ENCODE measurements at regions not wholly inside any gene's neighbourhood (a gene's known extent, or its start where the extent isn't known, plus 50 kb on each side); places are given as distances from the start of the nearest gene placed in this dataset.

DNA sequence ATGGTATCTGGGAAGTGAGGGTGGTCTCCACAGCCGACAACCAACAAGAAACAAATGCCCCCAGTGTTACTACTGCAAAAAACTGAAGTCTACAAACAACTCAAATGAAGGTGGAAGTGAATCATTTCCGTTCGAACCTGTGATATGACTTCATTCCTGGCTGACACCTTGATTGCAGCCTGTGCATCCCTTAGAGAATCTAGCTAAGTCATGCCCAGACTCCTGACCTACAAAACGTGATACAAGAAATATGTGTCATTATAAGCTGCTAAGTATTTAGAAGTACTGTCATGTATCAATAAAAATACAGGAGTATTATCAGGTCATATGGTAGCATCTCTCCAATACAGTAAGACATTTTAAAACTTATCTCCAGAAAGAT is 959.7 kb upstream of the LCORL start:
- no peaks in the 10 kb centered on the region for H3K9me3 ChIP-seq
- WGBS, 2 donors, result 88 to 90% methylated on average over 4 of the region's 4 CpGs
- intact Hi-C loops (cut with DNase I), result no loop called here
- no peaks in the 10 kb centered on the region for H3K27me3 ChIP-seq
- TF ChIP-seq EP300 (IDR thresholded peaks at IDR 0.05) (no peak), POLR2A (IDR thresholded peaks at IDR 0.05) (no peak), POLR2AphosphoS5 (IDR thresholded peaks at IDR 0.05) (no peak)
- TF ChIP-seq, protein P1, sequence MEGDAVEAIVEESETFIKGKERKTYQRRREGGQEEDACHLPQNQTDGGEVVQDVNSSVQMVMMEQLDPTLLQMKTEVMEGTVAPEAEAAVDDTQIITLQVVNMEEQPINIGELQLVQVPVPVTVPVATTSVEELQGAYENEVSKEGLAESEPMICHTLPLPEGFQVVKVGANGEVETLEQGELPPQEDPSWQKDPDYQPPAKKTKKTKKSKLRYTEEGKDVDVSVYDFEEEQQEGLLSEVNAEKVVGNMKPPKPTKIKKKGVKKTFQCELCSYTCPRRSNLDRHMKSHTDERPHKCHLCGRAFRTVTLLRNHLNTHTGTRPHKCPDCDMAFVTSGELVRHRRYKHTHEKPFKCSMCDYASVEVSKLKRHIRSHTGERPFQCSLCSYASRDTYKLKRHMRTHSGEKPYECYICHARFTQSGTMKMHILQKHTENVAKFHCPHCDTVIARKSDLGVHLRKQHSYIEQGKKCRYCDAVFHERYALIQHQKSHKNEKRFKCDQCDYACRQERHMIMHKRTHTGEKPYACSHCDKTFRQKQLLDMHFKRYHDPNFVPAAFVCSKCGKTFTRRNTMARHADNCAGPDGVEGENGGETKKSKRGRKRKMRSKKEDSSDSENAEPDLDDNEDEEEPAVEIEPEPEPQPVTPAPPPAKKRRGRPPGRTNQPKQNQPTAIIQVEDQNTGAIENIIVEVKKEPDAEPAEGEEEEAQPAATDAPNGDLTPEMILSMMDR (IDR thresholded peaks at IDR 0.05), result no peak
- H3K27ac ChIP-seq, result no peak overlapping the region
- H3K36me3 ChIP-seq, result no peaks in the 10 kb centered on the region
- no peaks in the 10 kb centered on the region for H3K4me1 ChIP-seq
- no peak for DNase-seq
- H3K4me3 ChIP-seq, result no peak overlapping the region

DNA sequence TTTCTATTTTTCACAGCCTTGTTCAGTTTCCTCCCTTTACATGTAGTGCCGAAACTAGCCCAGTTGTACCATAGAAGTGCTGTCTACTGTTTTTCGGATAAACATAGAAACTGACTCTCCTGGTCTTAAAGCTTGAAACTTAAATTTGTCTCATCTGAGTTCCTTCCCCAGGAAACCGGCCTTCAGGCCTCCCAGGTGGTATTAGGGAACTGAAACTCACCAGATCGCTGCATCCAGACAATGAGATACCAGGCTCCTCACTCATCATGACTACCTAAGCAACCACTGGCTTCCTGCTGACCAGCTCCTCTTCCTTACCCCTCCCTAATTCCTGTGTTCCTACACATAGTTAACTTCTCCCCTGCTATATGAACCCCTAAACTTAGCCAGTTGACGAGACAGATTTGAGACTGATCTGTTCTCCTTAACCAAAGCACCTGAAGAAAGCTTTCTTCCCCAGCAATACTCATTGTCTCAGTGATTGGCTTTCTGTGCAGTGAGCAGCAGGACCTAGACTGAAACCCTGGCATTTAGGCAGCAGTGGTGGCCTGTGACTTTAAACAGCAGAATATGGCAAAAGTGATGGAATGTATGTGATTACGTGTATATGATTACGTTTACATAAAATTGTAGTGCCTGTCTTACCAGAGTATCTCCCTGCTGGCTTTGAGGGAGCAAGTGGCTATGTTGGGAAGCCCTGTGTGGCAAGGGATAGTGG is 959.1 kb upstream of the LCORL start:
- TF ChIP-seq, protein P1 (IDR thresholded peaks at IDR 0.05), result no peak
- TF ChIP-seq EP300 (IDR thresholded peaks at IDR 0.05) (no peak), POLR2AphosphoS5 (IDR thresholded peaks at IDR 0.05) (no peak), POLR2A (IDR thresholded peaks at IDR 0.05) (no peak)
- intact Hi-C loops (cut with DNase I), result no loop called here
- no peak for DNase-seq
- Histone ChIP-seq H3K27me3 (no peaks in the 10 kb centered on the region), H3K36me3 (no peaks in the 10 kb centered on the region), H3K4me1 (no peaks in the 10 kb centered on the region), H3K9me3 (no peaks in the 10 kb centered on the region), H3K27ac (no peak overlapping the region), H3K4me3 (no peak overlapping the region)
- 77 to 91% methylated on average over 7 of the region's 7 CpGs for WGBS, 2 donors

DNA sequence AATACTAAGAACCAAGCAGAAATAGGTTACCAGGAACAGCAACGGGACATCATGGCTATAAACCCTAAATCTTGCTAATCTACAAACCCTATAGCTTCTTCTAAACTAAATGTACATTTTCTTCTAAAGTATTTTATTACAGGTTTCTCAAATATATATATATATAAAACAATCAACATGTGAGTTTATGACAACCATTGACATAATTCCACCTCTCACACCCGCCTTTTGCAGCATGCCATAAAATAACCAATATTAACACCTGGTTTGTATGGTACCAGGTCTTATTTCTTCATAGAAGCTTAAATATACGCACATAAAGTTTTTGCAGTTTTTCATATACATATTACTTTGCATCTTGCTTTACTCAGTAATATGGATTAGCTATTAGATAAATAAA is 955.3 kb upstream of the LCORL start:
- 21 to 66% methylated on average over 3 of the region's 3 CpGs for WGBS, 2 donors

DNA sequence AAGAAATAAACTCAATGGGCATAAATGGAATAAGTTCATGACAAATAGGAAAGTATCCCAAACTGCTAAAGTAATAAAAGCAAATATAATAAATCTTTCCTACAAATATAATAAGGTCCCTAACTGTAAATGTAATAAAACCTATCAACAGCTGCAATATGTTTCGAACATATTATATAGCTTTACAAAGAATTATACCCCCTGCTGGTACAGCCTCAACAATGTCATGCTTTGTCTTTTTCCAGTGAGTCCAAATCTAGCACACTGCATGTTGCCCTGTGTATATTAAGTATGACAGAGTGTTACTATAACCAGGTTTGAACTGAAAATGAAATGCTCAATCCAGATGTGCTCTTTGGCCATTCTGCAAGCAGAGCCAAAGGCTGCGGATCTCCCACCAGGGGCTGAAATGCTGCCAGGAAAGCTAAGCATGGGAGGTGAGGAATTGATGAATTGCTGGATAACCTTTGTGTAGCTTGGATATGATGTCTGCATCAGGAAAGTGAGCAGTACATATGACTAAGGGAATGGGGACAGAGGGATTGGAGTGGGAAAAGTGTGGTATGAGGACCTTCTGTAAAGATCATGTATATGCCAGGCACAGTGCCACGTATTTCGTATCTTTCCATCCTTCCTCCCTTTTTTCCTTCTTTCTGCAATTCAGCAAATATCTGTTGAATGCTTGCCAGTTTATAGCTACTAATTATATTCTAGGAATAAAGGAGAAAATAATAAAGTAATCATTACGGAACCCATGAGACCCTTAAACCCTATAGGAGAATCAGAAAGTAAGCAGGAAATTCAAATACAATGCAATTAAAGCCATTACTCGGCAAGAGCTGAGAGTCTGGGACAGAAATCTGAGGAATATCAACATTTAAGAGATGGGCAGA is 954.6 kb upstream of the LCORL start:
- Histone ChIP-seq H3K27ac (no peak overlapping the region), H3K9me3 (no peaks in the 10 kb centered on the region), H3K4me3 (no peak overlapping the region), H3K27me3 (no peaks in the 10 kb centered on the region), H3K36me3 (no peaks in the 10 kb centered on the region), H3K4me1 (no peaks in the 10 kb centered on the region)
- 18 to 69% methylated on average over 6 of the region's 6 CpGs for WGBS, 2 donors
- intact Hi-C loops (cut with DNase I), result no loop called here
- TF ChIP-seq EP300 (IDR thresholded peaks at IDR 0.05), result no peak
- TF ChIP-seq, protein P1 (IDR thresholded peaks at IDR 0.05), result no peak
- TF ChIP-seq POLR2AphosphoS5 (IDR thresholded peaks at IDR 0.05), result no peak
- TF ChIP-seq POLR2A (IDR thresholded peaks at IDR 0.05), result no peak
- DNase-seq, result no peak

More for the DNA sequence above, 955.3 kb upstream of the LCORL start:
- Histone ChIP-seq H3K27me3 (no peaks in the 10 kb centered on the region), H3K27ac (no peak overlapping the region), H3K4me3 (no peak overlapping the region), H3K36me3 (no peaks in the 10 kb centered on the region), H3K4me1 (no peaks in the 10 kb centered on the region), H3K9me3 (no peaks in the 10 kb centered on the region)
- intact Hi-C loops (cut with DNase I), result no loop called here
- DNase-seq, result no peak
- TF ChIP-seq EP300 (IDR thresholded peaks at IDR 0.05) (no peak), POLR2AphosphoS5 (IDR thresholded peaks at IDR 0.05) (no peak), POLR2A (IDR thresholded peaks at IDR 0.05) (no peak)
- TF ChIP-seq, protein P1 (IDR thresholded peaks at IDR 0.05), result no peak

Measured in sigmoid colon (tissue), 6 donors.